Hepatocyte (in vitro differentiated cells): ENCODE measurements at regions not wholly inside any gene's neighbourhood (a gene's known extent, or its start where the extent isn't known, plus 50 kb on each side); places are given as distances from the start of the nearest gene placed in this dataset.

Source experiments
- DNase-seq: peaks from one replicate; pipeline ENCODE4 v3.0.0-alpha.2; 2016; ENCODE audit warnings: low spot score
- H2AFZ ChIP-seq: fragments of 200-600 bp; sonication (generic); 2 replicates; pipeline ENCODE4 v1.6.0; 2016; ENCODE audit warnings: antibody characterized with exemption, mild to moderate bottlenecking
- H3K27ac ChIP-seq: fragments of 200-600 bp; sonication (generic); 2 replicates; pipeline ENCODE4 v1.5.1; 2016; ENCODE audit warnings: mild to moderate bottlenecking
- H3K27me3 ChIP-seq: fragments of 200-600 bp; sonication (generic); 2 replicates; pipeline ENCODE4 v1.6.1; 2016
- H3K36me3 ChIP-seq: fragments of 200-600 bp; sonication (generic); replicated peaks from 2 replicates; pipeline ENCODE4 v1.5.1; 2016; ENCODE audit warnings: low read depth; ENCODE audit not compliant: insufficient read depth
- H3K4me1 ChIP-seq: fragments of 200-600 bp; sonication (generic); 2 replicates; pipeline ENCODE4 v1.5.1; 2016; ENCODE audit warnings: mild to moderate bottlenecking, moderate library complexity; ENCODE audit not compliant: insufficient read depth
- H3K4me2 ChIP-seq: fragments of 200-600 bp; sonication (generic); 2 replicates; pipeline ENCODE4 v1.6.0; 2016
- H3K4me3 ChIP-seq: fragments of 200-600 bp; sonication (generic); 2 replicates; pipeline ENCODE4 v1.5.1; 2016; ENCODE audit warnings: mild to moderate bottlenecking
- H3K79me2 ChIP-seq: fragments of 200-600 bp; sonication (generic); 2 replicates; pipeline ENCODE4 v1.6.0; 2017; ENCODE audit warnings: mild to moderate bottlenecking
- H3K9me2 ChIP-seq: fragments of 200-600 bp; sonication (generic); replicated peaks from 2 replicates; pipeline ENCODE4 v1.6.0; 2017; ENCODE audit warnings: mild to moderate bottlenecking; ENCODE audit not compliant: insufficient read depth
- H3K9me3 ChIP-seq: fragments of 200-600 bp; sonication (generic); 2 replicates; pipeline ENCODE4 v1.5.1; 2016; ENCODE audit warnings: low read depth, mild to moderate bottlenecking
- H4K20me1 ChIP-seq: fragments of 200-600 bp; sonication (generic); 2 replicates; pipeline ENCODE4 v1.6.0; 2016; ENCODE audit warnings: mild to moderate bottlenecking; ENCODE audit not compliant: insufficient read depth, poor library complexity, severe bottlenecking
- CTCF ChIP-seq: fragments of 200-600 bp; sonication (generic); IDR thresholded peaks from 2 replicates; pipeline ENCODE4 v1.5.1; 2016; ENCODE audit warnings: antibody characterized with exemption, mild to moderate bottlenecking; ENCODE audit not compliant: poor library complexity
- EZH2 ChIP-seq: fragments of 200-600 bp; sonication (generic); IDR thresholded peaks from 2 replicates; pipeline ENCODE4 v1.6.1; 2016; ENCODE audit warnings: antibody characterized with exemption, mild to moderate bottlenecking, borderline replicate concordance
- EZH2phosphoT487 ChIP-seq: fragments of 200-600 bp; sonication (generic); IDR thresholded peaks from one replicate; pipeline ENCODE4 v1.6.1; 2018; ENCODE audit warnings: antibody characterized with exemption, mild to moderate bottlenecking, low read depth, moderate library complexity; ENCODE audit not compliant: unreplicated experiment, severe bottlenecking
- WGBS: methylation state at CpG from one replicate; pipeline ENCODE4 v1.1.6; 2016; ENCODE audit warnings: low lambda C conversion rate; ENCODE audit errors: missing lambda C conversion rate; 5-methylcytosine and 5-hydroxymethylcytosine counted together

- no peak for DNase-seq
- H3K4me1 ChIP-seq: no peaks in the 10 kb centered on the region
- no peaks in the 10 kb centered on the region for H4K20me1 ChIP-seq
- no peaks in the 10 kb centered on the region for H3K36me3 ChIP-seq
- 71% methylated on average over 22 of the region's 22 CpGs for WGBS
- H3K4me2 ChIP-seq: no peak overlapping the region
- TF ChIP-seq EZH2 (no peak), CTCF (no peak)
- H3K4me3 ChIP-seq: no peak overlapping the region
- no peak overlapping the region for H2AFZ ChIP-seq
- H3K27ac ChIP-seq: no peak overlapping the region
- H3K79me2 ChIP-seq: no peaks in the 10 kb centered on the region
- H3K9me3 ChIP-seq: no peaks in the 10 kb centered on the region
- no peaks in the 10 kb centered on the region for H3K27me3 ChIP-seq
- H3K9me2 ChIP-seq: no peaks in the 10 kb centered on the region
Measured at GRCh38 chr12:34209259-34209835, 187.1 kb downstream of the ALG10 start.

- Histone ChIP-seq H3K4me2 (no peak overlapping the region), H3K9me2 (no peaks in the 10 kb centered on the region), H3K4me3 (no peak overlapping the region), H2AFZ (no peak overlapping the region), H3K9me3 (no peaks in the 10 kb centered on the region), H3K36me3 (no peaks in the 10 kb centered on the region), H3K4me1 (no peaks in the 10 kb centered on the region), H4K20me1 (no peaks in the 10 kb centered on the region), H3K79me2 (no peaks in the 10 kb centered on the region), H3K27ac (no peak overlapping the region), H3K27me3 (no peaks in the 10 kb centered on the region)
- WGBS: 79% methylated on average over 14 of the region's 14 CpGs
- DNase-seq: no peak
- no peak for TF ChIP-seq EZH2phosphoT487
- no peak for TF ChIP-seq EZH2
- no peak for TF ChIP-seq CTCF
Measured at GRCh38 chr12:34210183-34210582, 187.9 kb downstream of the ALG10 start.

- H3K4me1 ChIP-seq: no peaks in the 10 kb centered on the region
- 82% methylated on average over 34 of the region's 35 CpGs for WGBS
- H3K27ac ChIP-seq: no peak overlapping the region
- H3K4me2 ChIP-seq: no peak overlapping the region
- no peak overlapping the region for H3K4me3 ChIP-seq
- no peak overlapping the region for H2AFZ ChIP-seq
- H3K9me3 ChIP-seq: no peaks in the 10 kb centered on the region
- no peak for DNase-seq
- no peaks in the 10 kb centered on the region for H3K27me3 ChIP-seq
- H3K79me2 ChIP-seq: no peaks in the 10 kb centered on the region
- H4K20me1 ChIP-seq: no peaks in the 10 kb centered on the region
- no peak for TF ChIP-seq EZH2
- no peak for TF ChIP-seq CTCF
- no peaks in the 10 kb centered on the region for H3K9me2 ChIP-seq
- H3K36me3 ChIP-seq: no peaks in the 10 kb centered on the region
Measured at GRCh38 chr12:34210689-34211530, 188.6 kb downstream of the ALG10 start.
